ENCODE measurements at regions not wholly inside any gene's neighbourhood (a gene's known extent, or its start where the extent isn't known, plus 50 kb on each side); places are given as distances from the start of the nearest gene placed in this dataset.
A peak's percentile ranks its signal among the peaks of the same experiment; 100 is the strongest.
"Not testable (repeated sequence)": the region's sequence is repeated elsewhere in the genome, so short reads cannot be mapped to it uniquely, and the experiment has no call there.

GRCh38 chr2:19089476-19089875 lies 268.9 kb downstream of the OSR1 start:
- DNase-seq: not testable (repeated sequence)

DNA sequence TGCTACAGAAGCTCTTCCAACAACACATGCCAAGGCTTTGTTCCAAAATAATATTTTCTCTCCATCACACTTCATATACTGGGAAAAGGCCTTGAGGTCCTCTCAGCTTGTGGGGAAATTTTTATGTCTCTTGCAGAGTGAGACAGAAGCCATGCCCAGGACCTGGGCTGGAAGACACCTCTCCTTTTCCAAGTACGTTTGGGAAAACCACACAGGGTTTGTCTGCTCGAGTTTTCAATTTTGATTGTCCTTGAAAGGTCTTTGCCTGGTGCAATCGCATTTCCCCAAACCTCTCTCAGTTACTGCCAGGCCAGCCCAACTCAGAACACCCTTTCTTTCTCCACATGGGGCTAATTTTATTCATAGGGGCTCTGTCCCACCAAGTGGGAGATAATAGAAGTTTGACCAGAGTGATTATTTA lies 272.2 kb downstream of the OSR1 start:
- DNase-seq: no peak

- DNase-seq: no peak
Observed at GRCh38 chr2:19078709-19079108, 279.7 kb downstream of the OSR1 start.

- DNase-seq: no peak
Observed at GRCh38 chr2:19073522-19073921, 284.9 kb downstream of the OSR1 start.

GRCh38 chr2:19072161-19072560 lies 286.3 kb downstream of the OSR1 start:
- no peak for DNase-seq

DNA sequence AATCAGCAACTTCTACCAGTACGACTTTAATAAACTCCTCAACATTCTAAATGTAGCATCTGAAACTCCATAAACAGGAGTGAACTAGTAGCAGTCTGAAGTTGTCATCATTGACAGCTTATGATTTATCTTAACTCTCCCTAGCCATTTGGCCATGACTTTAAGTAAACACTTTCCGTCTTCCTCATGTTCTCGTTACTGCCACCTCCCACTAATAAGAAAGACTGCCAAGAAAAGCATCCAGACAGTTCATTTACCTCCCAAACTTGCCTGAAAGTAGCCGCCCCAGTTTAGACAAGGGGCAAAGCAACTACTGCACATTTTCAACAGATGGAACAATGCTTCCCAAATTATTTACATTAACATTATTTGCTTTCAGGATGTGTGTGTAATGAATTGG lies 287.5 kb downstream of the OSR1 start:
- DNase-seq: no peak

DNA sequence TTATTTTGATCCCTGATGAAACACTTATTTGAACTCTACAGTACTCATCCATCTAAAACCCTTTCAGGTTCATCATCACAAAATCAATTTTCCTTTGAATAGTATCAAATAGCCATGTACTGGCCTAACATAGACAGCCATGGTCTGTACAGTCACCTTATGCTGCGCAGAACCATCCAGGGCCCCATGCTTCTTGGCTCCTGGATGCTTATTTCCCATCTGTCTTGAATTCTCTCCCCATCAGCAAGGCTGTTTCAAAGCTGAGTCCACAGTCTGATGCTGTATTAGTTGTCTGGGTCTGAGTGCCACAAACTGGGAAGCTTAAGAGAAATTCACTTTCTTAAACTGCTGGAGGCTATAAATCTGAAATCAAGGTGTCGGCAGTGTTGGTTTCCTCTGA lies 290.2 kb downstream of the OSR1 start:
- DNase-seq: no peak

DNA sequence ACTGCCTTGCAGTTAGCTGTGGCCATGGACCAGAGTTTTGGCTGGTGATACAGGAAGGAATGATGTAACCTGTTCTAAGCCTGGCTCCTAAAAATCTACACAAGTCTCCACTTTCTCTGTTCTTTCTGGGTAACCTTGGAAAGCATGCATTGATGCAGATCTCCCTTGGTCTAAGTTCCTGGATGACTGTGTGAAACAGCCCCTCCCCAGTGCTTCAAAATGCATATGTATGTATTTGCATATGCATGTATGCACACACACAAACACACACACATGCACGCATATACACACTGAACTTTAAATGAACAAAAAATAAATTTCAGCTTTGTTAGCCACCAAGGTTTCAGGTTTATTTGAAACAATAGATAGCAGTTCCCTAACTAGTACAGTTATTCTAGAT lies 296.1 kb downstream of the OSR1 start:
- no peak for DNase-seq

- no peak for DNase-seq
Observed at GRCh38 chr2:19059076-19059475, 299.3 kb downstream of the OSR1 start.

- no peak for DNase-seq
Observed at GRCh38 chr2:19051203-19051831, 307.1 kb downstream of the OSR1 start.

DNA sequence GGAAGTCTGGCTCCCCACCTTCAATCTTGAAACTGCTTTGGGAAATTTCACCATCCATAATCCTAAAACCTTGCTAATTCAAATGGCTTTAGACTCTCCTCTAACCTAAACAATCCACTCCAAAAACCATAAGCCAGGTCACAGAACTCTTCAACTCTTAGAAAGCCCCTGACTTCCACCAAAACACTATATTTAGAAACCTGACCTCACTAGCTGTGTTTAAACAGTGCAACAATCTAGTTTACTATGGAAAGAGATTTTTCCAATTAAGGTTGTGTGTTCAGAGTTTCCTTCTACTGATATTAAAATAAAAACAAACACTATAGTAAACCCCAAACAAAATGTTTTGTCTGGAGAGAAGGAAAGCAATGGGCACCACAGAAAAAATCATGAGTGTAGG lies 308.1 kb downstream of the OSR1 start:
- DNase-seq: no peak

- DNase-seq: no peak
Observed at GRCh38 chr2:19048593-19049266, 309.7 kb downstream of the OSR1 start.

DNA sequence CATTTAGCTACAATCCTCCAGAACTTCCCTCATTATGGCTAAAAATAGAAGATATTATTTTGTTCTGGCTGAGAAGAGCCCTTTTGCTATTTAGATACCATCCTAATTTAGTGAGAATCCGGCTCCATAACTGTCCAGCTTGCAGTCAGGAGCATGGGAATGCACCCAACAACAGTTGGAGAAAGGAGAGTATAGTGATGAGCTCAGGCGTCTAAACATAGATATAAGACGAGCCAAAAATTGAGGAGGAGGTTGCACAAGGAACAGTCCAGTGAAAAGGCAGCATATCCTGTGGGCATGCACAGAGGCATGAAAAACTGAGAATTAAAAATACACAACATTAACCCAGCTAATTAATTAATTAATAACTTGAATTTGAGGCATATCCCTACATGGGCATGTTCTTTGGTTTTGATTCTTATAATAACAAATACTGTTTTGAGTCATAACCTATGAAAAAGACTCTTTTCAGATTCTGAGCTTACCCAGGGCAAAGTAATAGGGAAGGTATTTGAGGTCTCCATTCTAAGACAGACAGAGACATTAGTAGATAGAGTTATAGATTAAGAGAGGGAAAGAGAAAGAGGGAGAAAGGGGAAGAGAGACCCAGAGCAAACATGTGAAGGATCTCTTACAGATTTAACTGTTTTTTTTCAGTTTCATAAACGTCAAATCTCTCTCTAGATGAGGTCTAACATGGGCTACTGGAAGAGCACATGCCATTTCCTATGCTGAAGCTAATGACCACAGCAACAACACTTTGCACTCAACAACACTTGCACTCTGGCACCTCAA lies 311.2 kb downstream of the OSR1 start:
- DNase-seq: no peak

DNA sequence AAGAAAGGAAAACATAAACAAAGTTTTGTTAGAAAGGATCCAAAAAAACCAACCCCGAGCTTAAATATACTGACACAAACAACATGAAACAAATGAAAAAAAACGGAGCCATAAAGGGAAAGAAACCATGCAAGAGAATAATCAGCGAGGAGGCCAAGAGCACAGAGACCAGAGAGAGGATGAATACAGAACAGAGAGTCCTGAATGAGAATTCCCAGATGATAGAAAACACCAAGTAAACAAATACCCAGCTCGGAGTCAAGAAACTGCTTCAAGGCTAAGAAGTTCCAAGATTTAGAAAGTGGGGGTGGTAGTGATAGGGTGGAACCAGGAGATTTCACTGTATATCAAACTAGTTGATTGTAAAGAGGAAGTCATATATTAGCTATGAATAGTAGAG lies 313.3 kb downstream of the OSR1 start:
- DNase-seq: no peak

DNA sequence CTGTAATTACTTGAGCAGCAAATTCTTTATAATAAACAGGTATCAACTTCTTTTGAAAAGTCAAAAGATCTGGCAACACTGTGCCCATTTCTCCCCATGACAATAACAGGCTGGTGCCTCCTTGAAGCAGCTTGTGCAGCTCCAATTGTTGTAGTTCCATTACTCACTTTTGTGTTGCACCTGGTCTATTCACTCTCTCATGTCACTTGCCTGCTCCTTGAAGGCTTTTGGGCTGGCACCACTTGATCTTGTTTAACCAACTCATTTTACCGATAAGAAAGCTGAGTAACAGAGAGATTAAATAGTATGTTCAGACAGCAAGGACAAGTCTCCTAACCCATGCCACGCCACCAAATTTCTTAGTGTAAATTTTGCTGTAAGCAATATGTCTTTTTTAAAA lies 314.5 kb downstream of the OSR1 start:
- DNase-seq: no peak

GRCh38 chr2:19041434-19042041 lies 316.9 kb downstream of the OSR1 start:
- DNase-seq: no peak

- DNase-seq: peak; percentile 9
Observed at GRCh38 chr2:19038071-19039015, 320.1 kb downstream of the OSR1 start.

DNA sequence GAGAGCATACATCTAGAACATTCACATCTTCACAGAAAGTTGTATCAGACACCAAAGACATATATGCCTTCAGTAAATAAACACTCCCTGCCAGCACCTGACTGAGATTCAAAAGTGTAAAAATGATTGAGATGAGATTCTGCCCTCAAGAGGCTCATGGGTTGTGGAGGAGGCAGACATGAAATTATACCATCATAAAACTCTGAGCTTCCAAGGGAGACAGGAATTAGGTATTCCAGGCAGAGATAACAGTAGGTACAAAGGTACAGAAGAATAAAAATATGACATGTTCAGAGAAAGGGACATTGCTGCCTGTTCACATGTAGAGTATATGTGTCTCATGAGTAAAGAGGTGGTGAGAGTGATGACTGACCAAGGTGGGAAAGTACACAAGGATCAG lies 322.3 kb downstream of the OSR1 start:
- no peak for DNase-seq

DNA sequence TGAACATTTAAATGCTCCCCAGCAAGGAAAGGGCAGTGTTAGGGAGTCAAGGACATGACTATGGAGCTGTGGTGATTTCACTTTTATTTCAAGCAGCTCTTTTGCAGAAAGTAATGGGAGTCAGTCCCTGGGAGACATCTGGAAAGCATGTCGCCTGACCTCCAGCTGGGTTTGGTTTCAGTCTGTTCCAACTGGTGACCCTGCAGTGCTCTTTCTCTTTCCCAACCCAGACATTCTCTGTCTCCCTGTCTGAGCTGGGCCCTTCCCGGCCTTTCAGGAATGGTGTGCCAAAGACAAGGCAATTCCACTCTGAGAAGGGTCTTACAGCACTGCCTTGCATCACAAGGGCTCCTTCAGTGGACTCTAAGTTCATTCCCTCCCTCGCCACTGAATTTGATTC lies 323.2 kb downstream of the OSR1 start:
- DNase-seq: no peak

GRCh38 chr2:19033240-19033639 lies 325.2 kb downstream of the OSR1 start:
- DNase-seq: no peak

DNA sequence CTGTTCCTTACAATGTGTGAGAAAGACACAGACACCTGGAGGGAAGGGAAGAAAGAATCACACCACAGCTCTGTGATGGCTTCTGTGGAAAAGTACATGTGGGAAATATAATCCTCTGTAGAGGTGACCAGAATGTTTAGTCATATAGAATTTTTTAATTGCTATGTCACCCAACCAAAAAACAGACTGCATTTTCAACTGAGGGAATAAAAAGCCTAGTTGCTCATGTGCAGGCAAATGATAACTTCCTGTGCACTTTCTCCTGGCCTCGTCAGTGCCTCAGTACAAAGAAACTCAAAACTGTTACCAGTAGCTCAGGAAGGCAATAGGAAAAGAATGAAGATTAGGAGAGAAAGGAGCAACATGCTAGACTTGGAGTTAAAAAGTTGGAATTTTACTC lies 326.8 kb downstream of the OSR1 start:
- no peak for DNase-seq

DNA sequence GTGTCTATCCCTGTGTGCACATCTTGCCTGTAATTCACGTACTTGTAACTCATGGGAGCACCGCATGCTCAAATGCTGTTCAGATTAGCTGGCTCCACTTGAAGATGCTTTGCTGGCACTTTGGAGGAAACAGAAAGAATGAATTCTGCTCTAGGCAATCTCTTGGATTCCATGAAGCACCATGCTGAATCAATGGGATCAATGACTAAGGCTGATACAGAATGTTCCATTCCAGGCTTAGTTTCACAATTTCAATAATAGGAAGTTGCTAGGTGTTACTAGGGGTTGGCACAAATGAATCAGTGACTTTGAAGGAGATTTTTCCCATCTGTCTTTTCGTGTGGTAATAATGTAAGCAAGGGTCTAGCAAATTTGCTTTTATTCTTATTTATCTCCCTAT lies 328.8 kb downstream of the OSR1 start:
- DNase-seq: no peak

Measured in hematopoietic multipotent progenitor cell treated with erythropoietin and hydrocortisone succinate and interleukin-3 and kit ligand, for 4 days (in vitro differentiated cells).